WTC11 (cell line): ENCODE measurements at regions not wholly inside any gene's neighbourhood (a gene's known extent, or its start where the extent isn't known, plus 50 kb on each side); places are given as distances from the start of the nearest gene placed in this dataset.

Experiments used
- CTCF ChIP-seq: fragments of 200-600 bp; IDR thresholded peaks from 2 replicates; pipeline ENCODE4 v1.8.0; 2022; ENCODE audit warnings: antibody characterized with exemption
- ETV6 ChIP-seq: sonication (generic); formaldehyde crosslinking; IDR thresholded peaks from 2 replicates; pipeline ENCODE4 v1.8.1; 2022; ENCODE audit warnings: mild to moderate bottlenecking, missing genetic modification reagents
- FOXJ3 ChIP-seq: sonication (generic); formaldehyde crosslinking; IDR thresholded peaks from 2 replicates; pipeline ENCODE4 v1.9.0; 2021; ENCODE audit warnings: missing genetic modification reagents, mild to moderate bottlenecking, borderline replicate concordance
- GABPB1 ChIP-seq: sonication (generic); formaldehyde crosslinking; IDR thresholded peaks from 2 replicates; pipeline ENCODE4 v1.8.1; 2023; ENCODE audit warnings: mild to moderate bottlenecking, missing genetic modification reagents
- GTF2I ChIP-seq: fragments of 250-450 bp; sonication (Bioruptor Pico); conservative IDR thresholded peaks from 2 replicates; pipeline ENCODE4 v1.4.0; 2021; ENCODE audit warnings: mild to moderate bottlenecking
- JUN ChIP-seq: sonication (generic); formaldehyde crosslinking; IDR thresholded peaks from 2 replicates; pipeline ENCODE4 v1.8.0; 2023; ENCODE audit warnings: mild to moderate bottlenecking, missing genetic modification reagents
- SMAD4 ChIP-seq: sonication (generic); formaldehyde crosslinking; IDR thresholded peaks from 2 replicates; pipeline ENCODE4 v1.8.0; 2022; ENCODE audit warnings: mild to moderate bottlenecking, missing genetic modification reagents
- SP1 ChIP-seq: sonication (generic); formaldehyde crosslinking; conservative IDR thresholded peaks from 2 replicates; pipeline ENCODE4 v1.8.1; 2022; ENCODE audit warnings: missing genetic modification reagents
- STAT6 ChIP-seq: sonication (generic); formaldehyde crosslinking; conservative IDR thresholded peaks from 2 replicates; pipeline ENCODE4 v1.8.1; 2023; ENCODE audit warnings: mild to moderate bottlenecking, low read depth, missing genetic modification reagents, moderate library complexity
- TCF7 ChIP-seq: sonication (generic); formaldehyde crosslinking; IDR thresholded peaks from 2 replicates; pipeline ENCODE4 v1.8.0; 2022; ENCODE audit warnings: mild to moderate bottlenecking, low read depth, missing genetic modification reagents, moderate library complexity
- TEAD4 ChIP-seq: sonication (generic); formaldehyde crosslinking; IDR thresholded peaks from 2 replicates; pipeline ENCODE4 v1.8.0; 2022; ENCODE audit warnings: mild to moderate bottlenecking, missing genetic modification reagents
- TF ChIP-seq, protein P1 (sequence below): sonication (generic); formaldehyde crosslinking; IDR thresholded peaks from 2 replicates; pipeline ENCODE4 v1.8.1; 2022; ENCODE audit warnings: missing genetic modification reagents, borderline replicate concordance
- TF ChIP-seq, protein P2 (sequence below): sonication (generic); formaldehyde crosslinking; IDR thresholded peaks from 2 replicates; pipeline ENCODE4 v1.8.1; 2023; ENCODE audit warnings: mild to moderate bottlenecking, missing genetic modification reagents, moderate library complexity

DNA sequence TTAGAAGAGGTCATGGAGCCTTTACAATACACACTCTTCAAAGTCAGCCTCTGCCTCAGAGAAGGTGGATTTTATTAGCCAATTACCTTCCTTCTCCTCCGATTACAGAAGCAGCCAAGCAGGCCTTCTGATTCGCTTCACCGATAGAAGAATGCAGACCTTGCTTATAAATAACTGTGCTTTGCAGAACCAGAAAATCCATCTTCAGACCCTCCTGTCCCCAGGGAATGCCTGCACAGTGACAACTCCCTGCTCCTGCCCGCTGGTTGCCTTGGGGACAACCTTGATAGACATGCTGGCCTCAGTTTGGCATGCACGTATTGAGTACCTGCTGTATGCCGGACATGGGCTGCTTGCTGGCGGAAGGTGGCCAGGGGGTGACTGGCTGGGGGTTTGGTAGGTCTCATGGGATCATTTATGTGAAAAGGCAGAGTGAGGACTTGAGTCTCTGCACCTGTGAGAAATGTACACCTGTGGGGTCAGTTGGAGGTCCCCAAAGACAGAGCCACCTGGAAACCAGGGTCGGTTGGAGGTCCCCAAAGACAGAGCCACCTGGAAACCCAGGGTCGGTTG, 1238.7 kb downstream of the BRD1 start:
- TF ChIP-seq CTCF (no peak), STAT6 (CRISPR knock-in tag) (no peak), TEAD4 (CRISPR knock-in tag) (no peak), ETV6 (CRISPR knock-in tag) (no peak), GABPB1 (CRISPR knock-in tag) (no peak), SMAD4 (CRISPR knock-in tag) (no peak), SP1 (CRISPR knock-in tag) (no peak), TCF7 (CRISPR knock-in tag) (no peak), GTF2I (no peak), FOXJ3 (CRISPR knock-in tag) (no peak), JUN (CRISPR knock-in tag) (no peak)
- TF ChIP-seq, protein P1, sequence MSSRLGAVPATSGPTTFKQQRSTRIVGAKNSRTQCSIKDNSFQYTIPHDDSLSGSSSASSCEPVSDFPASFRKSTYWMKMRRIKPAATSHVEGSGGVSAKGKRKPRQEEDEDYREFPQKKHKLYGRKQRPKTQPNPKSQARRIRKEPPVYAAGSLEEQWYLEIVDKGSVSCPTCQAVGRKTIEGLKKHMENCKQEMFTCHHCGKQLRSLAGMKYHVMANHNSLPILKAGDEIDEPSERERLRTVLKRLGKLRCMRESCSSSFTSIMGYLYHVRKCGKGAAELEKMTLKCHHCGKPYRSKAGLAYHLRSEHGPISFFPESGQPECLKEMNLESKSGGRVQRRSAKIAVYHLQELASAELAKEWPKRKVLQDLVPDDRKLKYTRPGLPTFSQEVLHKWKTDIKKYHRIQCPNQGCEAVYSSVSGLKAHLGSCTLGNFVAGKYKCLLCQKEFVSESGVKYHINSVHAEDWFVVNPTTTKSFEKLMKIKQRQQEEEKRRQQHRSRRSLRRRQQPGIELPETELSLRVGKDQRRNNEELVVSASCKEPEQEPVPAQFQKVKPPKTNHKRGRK (CRISPR knock-in tag): no peak
- TF ChIP-seq, protein P2, sequence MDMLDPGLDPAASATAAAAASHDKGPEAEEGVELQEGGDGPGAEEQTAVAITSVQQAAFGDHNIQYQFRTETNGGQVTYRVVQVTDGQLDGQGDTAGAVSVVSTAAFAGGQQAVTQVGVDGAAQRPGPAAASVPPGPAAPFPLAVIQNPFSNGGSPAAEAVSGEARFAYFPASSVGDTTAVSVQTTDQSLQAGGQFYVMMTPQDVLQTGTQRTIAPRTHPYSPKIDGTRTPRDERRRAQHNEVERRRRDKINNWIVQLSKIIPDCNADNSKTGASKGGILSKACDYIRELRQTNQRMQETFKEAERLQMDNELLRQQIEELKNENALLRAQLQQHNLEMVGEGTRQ (CRISPR knock-in tag): no peak
